Endothelial cell (in vitro differentiated cells): ENCODE measurements at regions not wholly inside any gene's neighbourhood (a gene's known extent, or its start where the extent isn't known, plus 50 kb on each side); places are given as distances from the start of the nearest gene placed in this dataset.

Source experiments
- DNase-seq: peaks from one replicate; pipeline ENCODE4 v3.0.0; 2021; ENCODE audit warnings: low spot score
- H3K27ac Mint-ChIP-seq: one replicate; pipeline ENCODE4 v1.8.0; 2021; ENCODE audit warnings: mixed read lengths, inconsistent platforms; ENCODE audit not compliant: unreplicated experiment
- H3K27me3 Mint-ChIP-seq: one replicate; pipeline ENCODE4 v1.8.0; 2021; ENCODE audit warnings: mild to moderate bottlenecking, moderate library complexity, mixed read lengths, inconsistent platforms; ENCODE audit not compliant: unreplicated experiment
- H3K36me3 Mint-ChIP-seq: one replicate; pipeline ENCODE4 v1.8.0; 2021; ENCODE audit warnings: mild to moderate bottlenecking, low read depth, mixed read lengths, inconsistent platforms; ENCODE audit not compliant: unreplicated experiment
- H3K4me1 Mint-ChIP-seq: one replicate; pipeline ENCODE4 v1.8.0; 2021; ENCODE audit warnings: mild to moderate bottlenecking, mixed read lengths, inconsistent platforms; ENCODE audit not compliant: unreplicated experiment
- H3K4me3 Mint-ChIP-seq: one replicate; pipeline ENCODE4 v1.8.0; 2021; ENCODE audit warnings: mild to moderate bottlenecking, mixed read lengths, inconsistent platforms; ENCODE audit not compliant: unreplicated experiment
- H3K9me3 Mint-ChIP-seq: one replicate; pipeline ENCODE4 v1.8.0; 2021; ENCODE audit warnings: mixed read lengths, inconsistent platforms; ENCODE audit not compliant: unreplicated experiment
- TF ChIP-seq, protein P1 (sequence below): fragments of 200-600 bp; sonication (generic); IDR thresholded peaks from one replicate; pipeline ENCODE4 v1.5.0; 2021; ENCODE audit warnings: antibody characterized with exemption; ENCODE audit not compliant: unreplicated experiment

DNA sequence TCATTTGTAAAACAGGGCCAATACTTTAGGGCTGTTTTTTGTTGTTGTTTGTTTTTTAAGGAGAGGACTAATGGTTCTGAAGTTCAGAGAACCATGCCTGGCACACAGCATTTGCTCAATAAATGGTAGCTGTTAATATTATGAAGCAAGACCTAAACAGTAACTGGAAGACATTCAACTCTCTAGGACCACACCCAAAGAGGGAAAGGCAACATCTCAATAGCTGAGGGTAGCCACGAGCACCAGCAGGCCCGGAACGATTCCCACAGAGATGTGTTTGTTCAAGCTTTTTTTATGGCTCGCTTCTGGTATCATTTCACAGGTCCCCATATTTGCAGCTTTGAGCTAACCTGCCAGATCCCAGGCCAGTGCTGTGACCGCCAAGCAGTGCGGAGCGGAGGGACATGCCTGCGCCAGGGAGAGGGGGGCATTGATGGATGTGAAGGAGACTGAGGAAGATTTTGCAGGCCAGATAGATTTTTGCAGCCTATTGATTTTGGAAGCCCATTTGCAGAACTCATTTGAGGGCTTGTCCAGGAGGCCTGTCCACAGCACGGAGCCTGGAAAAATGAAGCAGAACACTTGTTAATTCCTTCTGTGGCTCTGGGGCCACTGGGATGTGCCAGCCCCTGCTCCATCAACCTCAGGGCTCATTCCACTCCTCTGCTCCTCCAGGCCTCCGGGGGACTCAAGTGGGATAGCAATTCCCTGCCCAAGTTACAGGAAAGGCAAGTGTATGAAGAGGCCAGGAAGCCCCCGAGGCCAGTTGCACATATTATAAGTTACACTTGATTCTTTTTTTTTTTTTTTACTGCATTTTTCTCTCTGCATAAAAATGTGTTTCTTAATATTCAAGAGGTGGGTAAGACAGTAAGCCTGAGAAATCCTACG lies 57.3 kb upstream of the FGFR2 start:
- H3K27me3 Mint-ChIP-seq, result peaks cover 6% of the 10 kb centered on the region
- H3K36me3 Mint-ChIP-seq, result no peaks in the 10 kb centered on the region
- H3K4me3 Mint-ChIP-seq, result no peak overlapping the region
- H3K4me1 Mint-ChIP-seq, result no peaks in the 10 kb centered on the region
- H3K27ac Mint-ChIP-seq, result no peak overlapping the region
- DNase-seq, result no peak
- no peaks in the 10 kb centered on the region for H3K9me3 Mint-ChIP-seq
- TF ChIP-seq, protein P1, sequence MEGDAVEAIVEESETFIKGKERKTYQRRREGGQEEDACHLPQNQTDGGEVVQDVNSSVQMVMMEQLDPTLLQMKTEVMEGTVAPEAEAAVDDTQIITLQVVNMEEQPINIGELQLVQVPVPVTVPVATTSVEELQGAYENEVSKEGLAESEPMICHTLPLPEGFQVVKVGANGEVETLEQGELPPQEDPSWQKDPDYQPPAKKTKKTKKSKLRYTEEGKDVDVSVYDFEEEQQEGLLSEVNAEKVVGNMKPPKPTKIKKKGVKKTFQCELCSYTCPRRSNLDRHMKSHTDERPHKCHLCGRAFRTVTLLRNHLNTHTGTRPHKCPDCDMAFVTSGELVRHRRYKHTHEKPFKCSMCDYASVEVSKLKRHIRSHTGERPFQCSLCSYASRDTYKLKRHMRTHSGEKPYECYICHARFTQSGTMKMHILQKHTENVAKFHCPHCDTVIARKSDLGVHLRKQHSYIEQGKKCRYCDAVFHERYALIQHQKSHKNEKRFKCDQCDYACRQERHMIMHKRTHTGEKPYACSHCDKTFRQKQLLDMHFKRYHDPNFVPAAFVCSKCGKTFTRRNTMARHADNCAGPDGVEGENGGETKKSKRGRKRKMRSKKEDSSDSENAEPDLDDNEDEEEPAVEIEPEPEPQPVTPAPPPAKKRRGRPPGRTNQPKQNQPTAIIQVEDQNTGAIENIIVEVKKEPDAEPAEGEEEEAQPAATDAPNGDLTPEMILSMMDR, result no peak

DNA sequence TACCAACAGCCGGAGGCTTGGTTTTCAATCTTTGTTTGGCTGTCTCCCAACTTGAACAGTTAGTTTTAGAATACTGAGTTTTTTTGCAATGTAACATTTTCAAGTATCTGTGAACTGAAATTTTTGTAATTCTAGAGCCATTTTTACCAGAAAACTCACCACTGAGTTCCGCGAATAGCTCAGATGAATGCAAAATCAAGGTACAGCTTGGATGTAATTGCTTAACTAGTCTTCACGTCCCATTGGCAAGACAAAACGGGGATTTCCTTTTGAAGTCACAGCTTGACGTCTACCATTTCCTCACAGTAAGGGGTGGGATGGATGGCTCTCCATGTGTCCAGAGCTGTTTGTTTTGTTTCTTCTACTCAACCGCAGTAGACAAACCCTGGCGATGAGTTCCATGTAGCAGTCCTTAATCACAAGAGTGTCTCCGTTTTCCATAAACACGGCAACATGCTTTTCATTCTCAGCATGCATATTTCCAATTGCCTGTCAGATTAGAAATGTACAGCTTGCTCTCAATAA lies 55.8 kb upstream of the FGFR2 start:
- Mint-ChIP-seq H3K4me1 (no peaks in the 10 kb centered on the region), H3K9me3 (no peaks in the 10 kb centered on the region), H3K27me3 (peaks cover 4% of the 10 kb centered on the region), H3K27ac (no peak overlapping the region), H3K4me3 (no peak overlapping the region), H3K36me3 (peaks cover 3% of the 10 kb centered on the region)
- DNase-seq, result no peak
- TF ChIP-seq, protein P1, result no peak

DNA sequence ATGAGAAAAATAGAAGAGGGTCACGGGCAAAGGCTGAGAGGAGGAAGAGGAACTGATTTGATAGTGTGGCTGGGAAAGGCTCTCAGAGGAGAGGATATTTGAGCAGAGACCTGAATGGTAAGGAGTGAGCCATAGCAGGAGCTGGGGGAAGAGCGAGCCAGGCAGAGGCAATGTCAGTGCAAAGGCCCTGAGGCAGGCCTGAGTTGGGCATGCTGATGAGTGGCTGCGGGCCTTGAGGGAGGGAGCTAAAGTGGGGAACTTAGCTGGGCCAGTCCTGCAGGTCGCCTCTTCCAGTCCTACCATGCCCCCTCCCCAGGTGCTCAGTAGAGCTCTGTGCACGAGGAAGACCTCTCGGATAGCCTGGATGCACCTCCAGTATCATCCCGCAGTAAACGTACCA lies 55.4 kb upstream of the FGFR2 start:
- H3K4me1 Mint-ChIP-seq, result peaks cover 4% of the 10 kb centered on the region
- no peaks in the 10 kb centered on the region for H3K9me3 Mint-ChIP-seq
- peaks cover 3% of the 10 kb centered on the region for H3K36me3 Mint-ChIP-seq
- no peak overlapping the region for H3K4me3 Mint-ChIP-seq
- peaks cover 4% of the 10 kb centered on the region for H3K27me3 Mint-ChIP-seq
- DNase-seq, result no peak
- no peak overlapping the region for H3K27ac Mint-ChIP-seq
- TF ChIP-seq, protein P1, result no peak

- TF ChIP-seq, protein P1, result no peak
- Mint-ChIP-seq H3K27ac (no peak overlapping the region), H3K36me3 (peaks cover 7% of the 10 kb centered on the region), H3K4me1 (peaks cover 22% of the 10 kb centered on the region), H3K4me3 (no peak overlapping the region), H3K27me3 (peaks cover 5% of the 10 kb centered on the region), H3K9me3 (no peaks in the 10 kb centered on the region)
- no peak for DNase-seq
Observed at GRCh38 chr10:121648493-121648892, 50.2 kb upstream of the FGFR2 start.

GRCh38 chr10:121648059-121648458 lies 49.8 kb upstream of the FGFR2 start:
- TF ChIP-seq, protein P1, result no peak
- H3K27me3 Mint-ChIP-seq, result peaks cover 3% of the 10 kb centered on the region
- no peaks in the 10 kb centered on the region for H3K9me3 Mint-ChIP-seq
- H3K27ac Mint-ChIP-seq, result no peak overlapping the region
- no peak overlapping the region for H3K4me3 Mint-ChIP-seq
- no peak for DNase-seq
- H3K4me1 Mint-ChIP-seq, result peaks cover 22% of the 10 kb centered on the region
- peaks cover 7% of the 10 kb centered on the region for H3K36me3 Mint-ChIP-seq
